Mesendoderm (in vitro differentiated cells): ENCODE measurements at regions not wholly inside any gene's neighbourhood (a gene's known extent, or its start where the extent isn't known, plus 50 kb on each side); places are given as distances from the start of the nearest gene placed in this dataset.

Source experiments
- DNase-seq: peaks from one replicate; pipeline ENCODE4 v3.0.0; 2013
- H2AK5ac ChIP-seq: 2 replicates; pipeline ENCODE4 v1.6.1; 2013; ENCODE audit warnings: low read length, inconsistent platforms
- H2BK120ac ChIP-seq: 2 replicates; pipeline ENCODE4 v1.6.1; 2013; ENCODE audit warnings: low read depth, mild to moderate bottlenecking, low read length, moderate library complexity, mixed read lengths
- H2BK15ac ChIP-seq: replicated peaks from 2 replicates; pipeline ENCODE4 v1.6.1; 2013; ENCODE audit warnings: low read depth, mild to moderate bottlenecking, moderate library complexity
- H2BK5ac ChIP-seq: 2 replicates; pipeline ENCODE4 v1.6.1; 2013; ENCODE audit warnings: low read length, inconsistent platforms
- H3K18ac ChIP-seq: 2 replicates; pipeline ENCODE4 v1.6.1; 2013; ENCODE audit warnings: mild to moderate bottlenecking, low read length, mixed read lengths
- H3K23ac ChIP-seq: one replicate; pipeline ENCODE4 v1.6.1; 2013; ENCODE audit warnings: low read length
- H3K27ac ChIP-seq: 2 replicates; pipeline ENCODE4 v1.5.1; 2013; ENCODE audit warnings: low read depth, mild to moderate bottlenecking, inconsistent platforms, low read length, moderate library complexity
- H3K27me3 ChIP-seq: 2 replicates; pipeline ENCODE4 v1.6.1; 2013; ENCODE audit warnings: low read length, control low read depth, mild to moderate bottlenecking, inconsistent platforms; ENCODE audit not compliant: insufficient read depth, poor library complexity
- H3K36me3 ChIP-seq: 2 replicates; pipeline ENCODE4 v1.6.1; 2013; ENCODE audit warnings: low read length, inconsistent platforms; ENCODE audit not compliant: control insufficient read depth, insufficient read depth
- H3K4ac ChIP-seq: one replicate; pipeline ENCODE4 v1.6.1; 2013; ENCODE audit warnings: low read depth, mild to moderate bottlenecking, low read length, moderate library complexity
- H3K4me1 ChIP-seq: 2 replicates; pipeline ENCODE4 v1.6.1; 2013; ENCODE audit warnings: low read depth, low read length, inconsistent platforms; ENCODE audit not compliant: control insufficient read depth
- H3K4me2 ChIP-seq: 2 replicates; pipeline ENCODE4 v1.6.1; 2013; ENCODE audit warnings: low read length
- H3K4me3 ChIP-seq: 2 replicates; pipeline ENCODE4 v1.5.1; 2013; ENCODE audit warnings: mild to moderate bottlenecking, low read length
- H3K56ac ChIP-seq: one replicate; pipeline ENCODE4 v1.6.1; 2013; ENCODE audit warnings: low read length
- H3K79me1 ChIP-seq: 2 replicates; pipeline ENCODE4 v1.6.1; 2013; ENCODE audit warnings: low read length, inconsistent platforms
- H3K79me2 ChIP-seq: 2 replicates; pipeline ENCODE4 v1.6.1; 2013; ENCODE audit warnings: mild to moderate bottlenecking, low read length; ENCODE audit not compliant: control insufficient read depth, insufficient read depth
- H3K9ac ChIP-seq: 2 replicates; pipeline ENCODE4 v1.6.1; 2013; ENCODE audit warnings: low read length, inconsistent platforms
- H4K5ac ChIP-seq: one replicate; pipeline ENCODE4 v1.6.1; 2013; ENCODE audit warnings: low read length
- H4K8ac ChIP-seq: one replicate; pipeline ENCODE4 v1.6.1; 2013; ENCODE audit warnings: low read depth, mild to moderate bottlenecking, control low read depth, low read length, moderate library complexity
- WGBS: extraction: QIAGEN DNeasy Blood & Tissue Kit; methylation state at CpG from one replicate; pipeline ENCODE4 v1.1.7; 2013; ENCODE audit warnings: low lambda C conversion rate, missing lambda C conversion rate; ENCODE audit not compliant: insufficient coverage; ENCODE audit errors: extremely low coverage; 5-methylcytosine and 5-hydroxymethylcytosine counted together

GRCh38 chr5:162429142-162429541 lies 361.6 kb downstream of the GABRG2 start:
- H3K9ac ChIP-seq, result no peak overlapping the region
- no peak overlapping the region for H3K4ac ChIP-seq
- no peak overlapping the region for H2BK5ac ChIP-seq
- H3K4me2 ChIP-seq, result no peak overlapping the region
- H3K23ac ChIP-seq, result no peak overlapping the region
- no peak overlapping the region for H3K27ac ChIP-seq
- no peak overlapping the region for H4K5ac ChIP-seq
- H3K79me1 ChIP-seq, result no peaks in the 10 kb centered on the region
- H3K27me3 ChIP-seq, result no peaks in the 10 kb centered on the region
- no peak overlapping the region for H2BK120ac ChIP-seq
- H4K8ac ChIP-seq, result no peak overlapping the region
- no peak overlapping the region for H3K18ac ChIP-seq
- no peak overlapping the region for H2AK5ac ChIP-seq
- DNase-seq, result no peak
- no peaks in the 10 kb centered on the region for H3K79me2 ChIP-seq
- H2BK15ac ChIP-seq, result no peak overlapping the region
- H3K56ac ChIP-seq, result no peak overlapping the region
- no peak overlapping the region for H3K4me3 ChIP-seq
- H3K36me3 ChIP-seq, result no peaks in the 10 kb centered on the region
- H3K4me1 ChIP-seq, result no peaks in the 10 kb centered on the region

GRCh38 chr5:162434281-162434680 lies 366.7 kb downstream of the GABRG2 start:
- no peak overlapping the region for H2BK120ac ChIP-seq
- H3K18ac ChIP-seq, result no peak overlapping the region
- H4K8ac ChIP-seq, result no peak overlapping the region
- no peaks in the 10 kb centered on the region for H3K79me2 ChIP-seq
- DNase-seq, result no peak
- H3K79me1 ChIP-seq, result no peaks in the 10 kb centered on the region
- no peak overlapping the region for H3K4me3 ChIP-seq
- no CpG with 5 or more reads among the region's 1 CpG for WGBS
- H3K4me2 ChIP-seq, result no peak overlapping the region
- H4K5ac ChIP-seq, result no peak overlapping the region
- H3K9ac ChIP-seq, result no peak overlapping the region
- no peaks in the 10 kb centered on the region for H3K36me3 ChIP-seq
- no peaks in the 10 kb centered on the region for H3K4me1 ChIP-seq
- no peak overlapping the region for H2AK5ac ChIP-seq
- H3K23ac ChIP-seq, result no peak overlapping the region
- H3K4ac ChIP-seq, result no peak overlapping the region
- no peak overlapping the region for H3K27ac ChIP-seq
- H2BK5ac ChIP-seq, result no peak overlapping the region
- no peaks in the 10 kb centered on the region for H3K27me3 ChIP-seq
- no peak overlapping the region for H3K56ac ChIP-seq
- H2BK15ac ChIP-seq, result no peak overlapping the region

GRCh38 chr5:162436055-162436454 lies 368.5 kb downstream of the GABRG2 start:
- no peak overlapping the region for H2BK15ac ChIP-seq
- no peaks in the 10 kb centered on the region for H3K4me1 ChIP-seq
- H3K27me3 ChIP-seq, result no peaks in the 10 kb centered on the region
- H3K4me3 ChIP-seq, result no peak overlapping the region
- no peak overlapping the region for H2BK120ac ChIP-seq
- no peaks in the 10 kb centered on the region for H3K36me3 ChIP-seq
- no peak overlapping the region for H2AK5ac ChIP-seq
- no peak overlapping the region for H3K4ac ChIP-seq
- no peak overlapping the region for H3K56ac ChIP-seq
- WGBS, result no CpG with 5 or more reads among the region's 2 CpGs
- no peak overlapping the region for H3K23ac ChIP-seq
- no peaks in the 10 kb centered on the region for H3K79me2 ChIP-seq
- H3K27ac ChIP-seq, result no peak overlapping the region
- no peaks in the 10 kb centered on the region for H3K79me1 ChIP-seq
- no peak overlapping the region for H4K8ac ChIP-seq
- DNase-seq, result no peak
- no peak overlapping the region for H4K5ac ChIP-seq
- H3K18ac ChIP-seq, result no peak overlapping the region
- no peak overlapping the region for H3K9ac ChIP-seq
- no peak overlapping the region for H2BK5ac ChIP-seq
- H3K4me2 ChIP-seq, result no peak overlapping the region

GRCh38 chr5:162444129-162444762 lies 376.7 kb downstream of the GABRG2 start:
- no peak overlapping the region for H3K4ac ChIP-seq
- no peak overlapping the region for H3K56ac ChIP-seq
- H3K4me3 ChIP-seq, result no peak overlapping the region
- no peak overlapping the region for H3K9ac ChIP-seq
- no peak overlapping the region for H2BK120ac ChIP-seq
- no peak overlapping the region for H4K5ac ChIP-seq
- no peak overlapping the region for H4K8ac ChIP-seq
- no peaks in the 10 kb centered on the region for H3K36me3 ChIP-seq
- no peaks in the 10 kb centered on the region for H3K79me2 ChIP-seq
- no peak overlapping the region for H2AK5ac ChIP-seq
- WGBS, result no CpG with 5 or more reads among the region's 6 CpGs
- no peak overlapping the region for H2BK15ac ChIP-seq
- no peaks in the 10 kb centered on the region for H3K79me1 ChIP-seq
- H3K27ac ChIP-seq, result no peak overlapping the region
- DNase-seq, result no peak
- no peak overlapping the region for H2BK5ac ChIP-seq
- no peak overlapping the region for H3K23ac ChIP-seq
- H3K27me3 ChIP-seq, result no peaks in the 10 kb centered on the region
- H3K4me2 ChIP-seq, result no peak overlapping the region
- no peak overlapping the region for H3K18ac ChIP-seq
- no peaks in the 10 kb centered on the region for H3K4me1 ChIP-seq

DNA sequence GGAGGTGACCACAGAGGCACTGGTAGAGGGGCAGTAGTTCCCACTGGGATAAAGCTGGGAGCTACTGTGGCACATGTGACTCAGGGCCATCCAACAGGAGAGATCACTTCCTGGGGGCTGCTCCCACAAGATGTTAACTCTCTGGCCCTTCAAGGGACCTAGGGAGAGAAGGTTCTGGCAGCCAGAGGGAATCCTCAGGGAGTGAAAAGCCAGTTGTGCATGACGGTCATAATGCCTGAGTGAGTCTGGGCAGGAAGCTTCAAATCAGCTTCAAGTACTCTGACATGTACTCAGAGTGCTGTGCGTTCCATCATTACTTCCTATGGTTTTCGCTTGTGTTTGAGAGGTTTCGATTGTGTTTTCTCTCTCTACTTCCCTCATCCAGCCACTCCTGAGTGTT lies 388.5 kb downstream of the GABRG2 start:
- H3K79me2 ChIP-seq, result no peaks in the 10 kb centered on the region
- H3K27ac ChIP-seq, result no peak overlapping the region
- H3K18ac ChIP-seq, result no peak overlapping the region
- WGBS, result no CpG with 5 or more reads among the region's 4 CpGs
- H4K8ac ChIP-seq, result no peak overlapping the region
- no peak overlapping the region for H2BK15ac ChIP-seq
- no peak overlapping the region for H4K5ac ChIP-seq
- H3K23ac ChIP-seq, result no peak overlapping the region
- no peak for DNase-seq
- no peaks in the 10 kb centered on the region for H3K36me3 ChIP-seq
- H3K9ac ChIP-seq, result no peak overlapping the region
- no peaks in the 10 kb centered on the region for H3K79me1 ChIP-seq
- H3K27me3 ChIP-seq, result no peaks in the 10 kb centered on the region
- no peak overlapping the region for H2BK120ac ChIP-seq
- no peak overlapping the region for H3K4me3 ChIP-seq
- no peak overlapping the region for H3K4me2 ChIP-seq
- H3K4me1 ChIP-seq, result no peaks in the 10 kb centered on the region
- H3K56ac ChIP-seq, result no peak overlapping the region
- H2BK5ac ChIP-seq, result no peak overlapping the region
- H3K4ac ChIP-seq, result no peak overlapping the region
- H2AK5ac ChIP-seq, result no peak overlapping the region

DNA sequence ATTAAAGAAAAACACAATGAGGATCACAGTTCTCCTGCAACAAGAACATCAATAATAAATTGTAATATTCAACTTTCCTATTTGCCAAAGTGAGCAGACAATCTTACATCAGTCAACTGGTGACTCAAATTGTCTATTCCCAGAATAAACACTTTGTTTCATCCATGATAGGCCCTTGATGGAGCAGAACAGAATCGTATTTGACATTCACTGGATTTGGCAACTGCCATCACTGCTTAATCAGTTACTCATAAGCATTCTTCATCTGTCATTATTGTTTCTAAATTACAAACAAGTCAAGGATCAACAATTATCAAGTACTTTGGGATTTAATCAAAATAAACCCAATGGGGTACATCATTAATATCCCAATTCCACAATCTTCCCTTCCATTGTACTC lies 398.4 kb downstream of the GABRG2 start:
- H2AK5ac ChIP-seq, result no peak overlapping the region
- H3K9ac ChIP-seq, result no peak overlapping the region
- no peak overlapping the region for H3K18ac ChIP-seq
- no peak overlapping the region for H4K8ac ChIP-seq
- WGBS, result no CpG with 5 or more reads among the region's 1 CpG
- no peaks in the 10 kb centered on the region for H3K79me1 ChIP-seq
- H2BK5ac ChIP-seq, result no peak overlapping the region
- no peak overlapping the region for H2BK15ac ChIP-seq
- no peak overlapping the region for H2BK120ac ChIP-seq
- no peak overlapping the region for H3K27ac ChIP-seq
- H4K5ac ChIP-seq, result no peak overlapping the region
- no peaks in the 10 kb centered on the region for H3K27me3 ChIP-seq
- no peak overlapping the region for H3K4me3 ChIP-seq
- no peaks in the 10 kb centered on the region for H3K79me2 ChIP-seq
- H3K56ac ChIP-seq, result no peak overlapping the region
- H3K4ac ChIP-seq, result no peak overlapping the region
- H3K36me3 ChIP-seq, result no peaks in the 10 kb centered on the region
- H3K23ac ChIP-seq, result no peak overlapping the region
- no peaks in the 10 kb centered on the region for H3K4me1 ChIP-seq
- DNase-seq, result no peak
- H3K4me2 ChIP-seq, result no peak overlapping the region
